ENCODE measurements at regions not wholly inside any gene's neighbourhood (a gene's known extent, or its start where the extent isn't known, plus 50 kb on each side); places are given as distances from the start of the nearest gene placed in this dataset.
"Not testable (repeated sequence)": the region's sequence is repeated elsewhere in the genome, so short reads cannot be mapped to it uniquely, and the experiment has no call there.

- H3K4me3 Mint-ChIP-seq: no peak overlapping the region
- H3K27ac Mint-ChIP-seq: no peak overlapping the region
- H3K9me3 Mint-ChIP-seq: no peaks in the 10 kb centered on the region
- ATAC-seq: no peak
- peaks cover 18 to 27% of the 10 kb centered on the region in 2 donors for H3K4me1 Mint-ChIP-seq (ENCODE audit: low read depth in 2 of 2)
- H3K36me3 Mint-ChIP-seq: no peaks in the 10 kb centered on the region
- peaks cover 0 to 11% of the 10 kb centered on the region in 2 donors for H3K27me3 Mint-ChIP-seq
- DNase-seq (ENCODE audit: low spot score): no peak
Observed at GRCh38 chr16:79950932-79951719, 350.6 kb upstream of the MAF start.

DNA sequence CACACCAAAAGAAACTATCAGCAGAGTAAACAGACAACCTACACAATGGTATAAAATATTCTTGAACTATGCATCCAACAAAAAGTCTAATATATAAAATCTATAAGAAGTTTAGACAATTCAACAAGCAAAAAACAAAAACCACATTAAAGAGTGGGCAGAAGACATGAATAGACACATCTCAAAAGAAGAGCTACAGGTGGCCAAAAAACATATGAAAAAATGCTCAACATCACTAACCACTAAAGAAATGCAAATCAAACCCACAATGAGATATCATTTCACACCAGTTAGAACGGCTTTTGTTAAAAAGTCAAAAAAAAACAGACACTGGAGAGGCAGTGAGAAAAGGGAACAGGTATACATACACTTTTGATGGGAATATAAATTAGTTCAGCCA is 348.9 kb upstream of the MAF start:
- H3K4me1 Mint-ChIP-seq (ENCODE audit: low read depth in 2 of 2): peaks cover 18 to 27% of the 10 kb centered on the region in 2 donors
- H3K27ac Mint-ChIP-seq: no peak overlapping the region
- no peaks in the 10 kb centered on the region for H3K9me3 Mint-ChIP-seq
- peaks cover 0 to 5% of the 10 kb centered on the region in 2 donors for H3K27me3 Mint-ChIP-seq
- ATAC-seq (no peak), DNase-seq (ENCODE audit: low spot score) (no peak)
- no peak overlapping the region for H3K4me3 Mint-ChIP-seq
- H3K36me3 Mint-ChIP-seq: no peaks in the 10 kb centered on the region

- Mint-ChIP-seq H3K36me3 (no peaks in the 10 kb centered on the region), H3K4me1 (ENCODE audit: low read depth in 2 of 2) (peaks cover 18 to 27% of the 10 kb centered on the region in 2 donors), H3K9me3 (no peaks in the 10 kb centered on the region), H3K4me3 (peak overlapping the region; percentile 36), H3K27me3 (no peaks in the 10 kb centered on the region), H3K27ac (peak overlapping the region in 1 of 2 donors; percentile 5)
- ATAC-seq (no peak), DNase-seq (ENCODE audit: low spot score) (no peak)
Observed at GRCh38 chr16:79947771-79948170, 347.2 kb upstream of the MAF start.

- Mint-ChIP-seq H3K4me3 (no peak overlapping the region), H3K4me1 (ENCODE audit: low read depth in 2 of 2) (peaks cover 18 to 27% of the 10 kb centered on the region in 2 donors), H3K27ac (no peak overlapping the region), H3K9me3 (no peaks in the 10 kb centered on the region), H3K36me3 (no peaks in the 10 kb centered on the region), H3K27me3 (peaks cover 0 to 3% of the 10 kb centered on the region in 2 donors)
- ATAC-seq (no peak), DNase-seq (ENCODE audit: low spot score) (no peak)
Observed at GRCh38 chr16:79946252-79946651, 345.7 kb upstream of the MAF start.

DNA sequence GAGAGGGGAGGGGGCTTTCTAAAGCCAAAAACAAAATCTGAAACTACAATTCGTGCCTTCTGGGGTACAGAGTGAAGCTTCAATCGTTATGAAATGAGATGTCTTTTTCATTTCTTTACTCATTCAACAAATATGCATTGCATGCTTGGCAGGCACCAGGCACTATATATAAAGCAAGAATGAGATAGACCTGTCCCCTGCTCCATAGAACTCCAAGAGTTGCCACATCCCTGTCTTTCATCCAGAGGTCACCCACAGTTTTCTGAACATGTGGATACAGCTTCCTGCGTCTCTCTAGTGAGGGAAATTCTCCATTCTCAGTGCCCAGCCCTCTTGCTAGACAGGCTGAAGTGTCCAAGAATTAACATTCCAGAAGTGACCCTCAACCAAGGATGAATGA is 343.2 kb upstream of the MAF start:
- H3K4me1 Mint-ChIP-seq (ENCODE audit: low read depth in 2 of 2): peaks cover 14% of the 10 kb centered on the region in 2 donors
- H3K36me3 Mint-ChIP-seq: no peaks in the 10 kb centered on the region
- no peaks in the 10 kb centered on the region for H3K9me3 Mint-ChIP-seq

DNA sequence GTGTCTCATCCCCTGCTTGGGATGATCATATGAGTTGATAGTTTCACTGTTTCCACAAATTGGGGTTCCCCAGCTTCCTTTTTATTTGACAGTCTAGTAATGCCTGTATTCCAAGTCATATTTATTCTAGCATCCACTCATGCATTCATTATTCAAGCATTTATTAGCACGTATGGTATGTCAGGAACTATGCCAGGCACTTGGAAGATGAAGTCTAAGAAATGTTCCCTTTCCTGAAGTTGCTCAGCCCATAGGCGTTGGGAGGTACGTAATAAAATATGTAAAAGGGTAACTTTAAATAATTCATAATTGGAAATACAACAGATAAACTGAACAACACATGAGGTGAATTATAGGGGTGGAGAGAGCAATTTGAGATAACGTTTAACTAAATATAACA is 338.0 kb upstream of the MAF start:
- ATAC-seq (no peak), DNase-seq (ENCODE audit: low spot score) (no peak)
- Mint-ChIP-seq H3K9me3 (no peaks in the 10 kb centered on the region), H3K27me3 (peaks cover 14 to 18% of the 10 kb centered on the region in 2 donors), H3K4me3 (no peak overlapping the region), H3K4me1 (ENCODE audit: low read depth in 2 of 2) (no peaks in the 10 kb centered on the region), H3K36me3 (no peaks in the 10 kb centered on the region), H3K27ac (no peak overlapping the region)

More for the DNA sequence above, 343.2 kb upstream of the MAF start:
- ATAC-seq (no peak), DNase-seq (ENCODE audit: low spot score) (no peak)
- Mint-ChIP-seq H3K27ac (no peak overlapping the region), H3K4me3 (no peak overlapping the region), H3K27me3 (peaks cover 0 to 6% of the 10 kb centered on the region in 2 donors)

DNA sequence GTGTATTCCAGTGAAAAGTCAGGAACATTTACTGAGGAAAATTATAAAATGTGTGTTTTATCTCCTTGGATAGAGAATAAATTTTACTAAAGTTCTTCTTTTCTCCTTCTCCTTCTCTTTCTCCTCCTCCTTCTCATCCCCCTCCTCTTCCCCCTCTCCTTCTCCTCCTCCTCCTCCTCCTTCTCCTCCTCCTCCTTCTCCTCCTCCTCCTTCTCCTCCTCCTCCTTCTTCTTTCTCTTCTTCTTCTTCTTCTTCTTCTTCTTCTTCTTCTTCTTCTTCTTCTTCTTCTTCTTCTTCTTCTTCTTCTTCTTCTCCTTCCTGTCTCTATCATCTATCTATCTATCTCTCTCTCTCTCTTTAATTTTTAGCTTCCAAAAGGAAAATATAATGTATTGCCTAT is 337.1 kb upstream of the MAF start:
- not testable (repeated sequence) for H3K36me3 Mint-ChIP-seq, ATAC-seq, H3K9me3 Mint-ChIP-seq

GRCh38 chr16:79933603-79934002 is 333.1 kb upstream of the MAF start:
- ATAC-seq: no peak

More for the DNA sequence above, 337.1 kb upstream of the MAF start:
- not testable (repeated sequence) for H3K4me1 Mint-ChIP-seq (ENCODE audit: low read depth in 2 of 2); H3K27ac Mint-ChIP-seq; DNase-seq (ENCODE audit: low spot score); H3K4me3 Mint-ChIP-seq
- H3K27me3 Mint-ChIP-seq: peaks cover 14 to 18% of the 10 kb centered on the region in 2 donors

GRCh38 chr16:79932572-79932971 is 332.0 kb upstream of the MAF start:
- Mint-ChIP-seq H3K27me3 (peaks cover 0 to 8% of the 10 kb centered on the region in 2 donors), H3K36me3 (no peaks in the 10 kb centered on the region), H3K4me1 (ENCODE audit: low read depth in 2 of 2) (no peaks in the 10 kb centered on the region), H3K9me3 (peaks cover 3% of the 10 kb centered on the region), H3K27ac (no peak overlapping the region), H3K4me3 (no peak overlapping the region)
- no peak for DNase-seq (ENCODE audit: low spot score)
- no peak for ATAC-seq

More at GRCh38 chr16:79933603-79934002, 333.1 kb upstream of the MAF start:
- DNase-seq (ENCODE audit: low spot score): no peak
- Mint-ChIP-seq H3K4me1 (ENCODE audit: low read depth in 2 of 2) (no peaks in the 10 kb centered on the region), H3K9me3 (peaks cover 3% of the 10 kb centered on the region), H3K27me3 (peaks cover 10 to 14% of the 10 kb centered on the region in 2 donors), H3K4me3 (no peak overlapping the region), H3K27ac (no peak overlapping the region), H3K36me3 (no peaks in the 10 kb centered on the region)

DNA sequence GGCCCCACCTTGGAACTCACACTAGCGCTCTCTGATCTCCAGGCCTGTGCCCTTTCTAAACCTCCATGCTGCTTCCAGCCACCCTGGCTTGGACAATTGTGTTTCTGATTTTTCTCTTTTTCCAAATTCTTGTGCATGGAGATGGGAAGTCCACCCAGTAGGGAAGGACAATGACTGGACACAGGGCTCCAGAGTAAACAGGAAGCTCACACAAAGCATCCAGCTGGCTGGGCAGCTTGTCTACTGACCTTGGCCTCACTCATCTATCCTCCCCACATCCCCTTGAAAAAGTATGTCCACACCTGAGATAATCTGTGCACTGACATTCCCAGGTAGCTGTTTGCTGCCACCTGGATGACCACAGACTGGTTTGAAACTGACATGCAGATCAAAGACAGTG is 331.2 kb upstream of the MAF start:
- DNase-seq (ENCODE audit: low spot score): no peak
- no peak overlapping the region for H3K4me3 Mint-ChIP-seq
- H3K9me3 Mint-ChIP-seq: peaks cover 3% of the 10 kb centered on the region
- H3K27ac Mint-ChIP-seq: no peak overlapping the region
- H3K36me3 Mint-ChIP-seq: no peaks in the 10 kb centered on the region
- H3K27me3 Mint-ChIP-seq: peaks cover 0 to 1% of the 10 kb centered on the region in 2 donors
- no peaks in the 10 kb centered on the region for H3K4me1 Mint-ChIP-seq (ENCODE audit: low read depth in 2 of 2)
- no peak for ATAC-seq

GRCh38 chr16:79929260-79929965 is 328.9 kb upstream of the MAF start:
- ATAC-seq (no peak), DNase-seq (ENCODE audit: low spot score) (no peak)
- Mint-ChIP-seq H3K4me3 (no peak overlapping the region), H3K36me3 (no peaks in the 10 kb centered on the region), H3K27me3 (peaks cover under 1 to 3% of the 10 kb centered on the region in 2 donors), H3K4me1 (ENCODE audit: low read depth in 2 of 2) (no peaks in the 10 kb centered on the region), H3K9me3 (peaks cover 3% of the 10 kb centered on the region), H3K27ac (no peak overlapping the region)

- Mint-ChIP-seq H3K4me3 (no peak overlapping the region), H3K4me1 (ENCODE audit: low read depth in 2 of 2) (no peaks in the 10 kb centered on the region), H3K9me3 (peaks cover 3% of the 10 kb centered on the region), H3K27ac (no peak overlapping the region), H3K27me3 (peaks cover 6 to 7% of the 10 kb centered on the region in 2 donors), H3K36me3 (no peaks in the 10 kb centered on the region)
- ATAC-seq (no peak), DNase-seq (ENCODE audit: low spot score) (no peak)
Observed at GRCh38 chr16:79928142-79928873, 327.8 kb upstream of the MAF start.

- H3K4me1 Mint-ChIP-seq (ENCODE audit: low read depth in 2 of 2): no peaks in the 10 kb centered on the region
- no peaks in the 10 kb centered on the region for H3K36me3 Mint-ChIP-seq
- H3K4me3 Mint-ChIP-seq: no peak overlapping the region
- H3K27ac Mint-ChIP-seq: no peak overlapping the region
- H3K27me3 Mint-ChIP-seq: peaks cover 6 to 16% of the 10 kb centered on the region in 2 donors
- peaks cover 3% of the 10 kb centered on the region for H3K9me3 Mint-ChIP-seq
- no peak for DNase-seq (ENCODE audit: low spot score)
- ATAC-seq: no peak
Observed at GRCh38 chr16:79926451-79927205, 326.1 kb upstream of the MAF start.

All from natural killer cell treated with Interleukin-12 subunit alpha and Interleukin-12 subunit beta and Interleukin-15 and Interleukin-18, amount 100 ng/mL, for 72 hours (primary cell).